ENCODE measurements at regions not wholly inside any gene's neighbourhood (a gene's known extent, or its start where the extent isn't known, plus 50 kb on each side); places are given as distances from the start of the nearest gene placed in this dataset.

GRCh38 chr18:39918847-39919246 is 2036.2 kb upstream of the PIK3C3 start:
- TF ChIP-seq CTCF (conservative IDR thresholded peaks at IDR 0.05 in 1 of 2, IDR thresholded peaks at IDR 0.05 in 1 of 2; ENCODE audit: extremely low read depth in 1 of 2, insufficient read depth in 1 of 2, low read depth in 1 of 2, low read length in 2 of 2) (no peak), EZH2 (IDR thresholded peaks at IDR 0.05; ENCODE audit: borderline replicate concordance, low read length) (no peak)
